ENCODE measurements at regions not wholly inside any gene's neighbourhood (a gene's known extent, or its start where the extent isn't known, plus 50 kb on each side); places are given as distances from the start of the nearest gene placed in this dataset.

- no peak for TF ChIP-seq ZBTB46 (CRISPR knock-in tag; IDR thresholded peaks at IDR 0.05; ENCODE audit: borderline replicate concordance)
- TF ChIP-seq ZNF740 (CRISPR knock-in tag; IDR thresholded peaks at IDR 0.05) = no peak
- no peak for TF ChIP-seq CENPX (CRISPR knock-in tag; IDR thresholded peaks at IDR 0.05)
- TF ChIP-seq ATF1 (CRISPR knock-in tag; IDR thresholded peaks at IDR 0.05) = no peak
- no peak for TF ChIP-seq NAIF1 (CRISPR knock-in tag; IDR thresholded peaks at IDR 0.05; ENCODE audit: borderline replicate concordance)
- TF ChIP-seq HNRNPL (IDR thresholded peaks at IDR 0.05; ENCODE audit: low read depth, low read length) = no peak
- TF ChIP-seq ZMYM2 (CRISPR knock-in tag; IDR thresholded peaks at IDR 0.05) = no peak
- TF ChIP-seq SRY (CRISPR knock-in tag; IDR thresholded peaks at IDR 0.05) = no peak
- TF ChIP-seq ZNF775 (CRISPR knock-in tag; IDR thresholded peaks at IDR 0.05; ENCODE audit: borderline replicate concordance) = no peak
- TF ChIP-seq TEAD3 (CRISPR knock-in tag; optimal IDR thresholded peaks at IDR 0.05; ENCODE audit: borderline replicate concordance) = no peak
- TF ChIP-seq FOXA3 (CRISPR knock-in tag; IDR thresholded peaks at IDR 0.05) = no peak
- TF ChIP-seq ELF1 (CRISPR knock-in tag; IDR thresholded peaks at IDR 0.05) = no peak
- TF ChIP-seq TBP (CRISPR knock-in tag; IDR thresholded peaks at IDR 0.05) = no peak
- TF ChIP-seq ONECUT2 (CRISPR knock-in tag; IDR thresholded peaks at IDR 0.05) = no peak
- no peak for TF ChIP-seq SNAPC2 (CRISPR knock-in tag; IDR thresholded peaks at IDR 0.05)
- TF ChIP-seq E2F5 (CRISPR knock-in tag; conservative IDR thresholded peaks at IDR 0.05) = no peak
- TF ChIP-seq NFYB (CRISPR knock-in tag; IDR thresholded peaks at IDR 0.05) = no peak
- TF ChIP-seq ZNF792 (CRISPR knock-in tag; IDR thresholded peaks at IDR 0.05) = peak; percentile 81; the same call in 1 of the 2 replicates
- no peak for TF ChIP-seq ZNF333 (CRISPR knock-in tag; IDR thresholded peaks at IDR 0.05; ENCODE audit: borderline replicate concordance)
- no peak for TF ChIP-seq HIVEP1 (CRISPR knock-in tag; IDR thresholded peaks at IDR 0.05)
- no peak for TF ChIP-seq ZNF280B (CRISPR knock-in tag; IDR thresholded peaks at IDR 0.05; ENCODE audit: borderline replicate concordance)
- TF ChIP-seq ZNF121 (CRISPR knock-in tag; IDR thresholded peaks at IDR 0.05) = no peak
- no peak for TF ChIP-seq ARNT2 (CRISPR knock-in tag; IDR thresholded peaks at IDR 0.05; ENCODE audit: low read depth)
- TF ChIP-seq MYNN (CRISPR knock-in tag; IDR thresholded peaks at IDR 0.05; ENCODE audit: low read depth) = no peak
- TF ChIP-seq KAT2B (IDR thresholded peaks at IDR 0.05; ENCODE audit: borderline replicate concordance, low read depth, low read length) = no peak
- no peak for TF ChIP-seq ZBTB42 (CRISPR knock-in tag; IDR thresholded peaks at IDR 0.05)
- TF ChIP-seq U2AF2 (IDR thresholded peaks at IDR 0.05; ENCODE audit: low read depth, low read length) = no peak
- TF ChIP-seq FOSL2 (CRISPR knock-in tag; IDR thresholded peaks at IDR 0.05) = no peak
- TF ChIP-seq EHMT2 (IDR thresholded peaks at IDR 0.05; ENCODE audit: borderline replicate concordance, low read depth, low read length) = no peak
- no peak for TF ChIP-seq ZBTB25 (CRISPR knock-in tag; IDR thresholded peaks at IDR 0.05)
These were observed 56.8 kb upstream of the ERRFI1 start (continued) for GRCh38 chr1:8082945-8083344.
